ENCODE measurements at regions not wholly inside any gene's neighbourhood (a gene's known extent, or its start where the extent isn't known, plus 50 kb on each side); places are given as distances from the start of the nearest gene placed in this dataset.

DNA sequence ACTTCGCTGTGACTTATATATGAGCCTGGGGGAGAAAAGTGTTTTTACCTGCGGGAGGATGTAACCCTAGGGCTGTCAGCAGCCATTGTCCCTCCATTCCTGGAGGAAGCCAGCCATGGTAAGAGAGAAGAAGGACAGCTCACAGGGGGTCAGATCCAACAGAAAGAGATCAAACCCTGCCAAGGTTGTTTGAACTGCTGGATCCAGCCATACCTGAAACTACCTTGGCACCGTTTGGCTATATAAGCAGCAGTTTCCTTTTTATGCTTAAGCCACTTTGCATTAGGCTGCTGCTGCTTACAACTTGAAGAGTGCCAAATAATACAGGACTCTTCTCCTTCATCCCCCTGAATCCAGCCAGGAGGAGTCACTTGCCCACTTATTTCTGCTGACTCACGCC, 205.5 kb downstream of the PHETA1 start:
- no peak for TF ChIP-seq CTCF (IDR thresholded peaks at IDR 0.05; ENCODE audit: low read depth, low read length, missing input control)
- no peak for TF ChIP-seq RAD21 (IDR thresholded peaks at IDR 0.05)
- TF ChIP-seq REST (IDR thresholded peaks at IDR 0.05), result no peak
- TF ChIP-seq JUND (IDR thresholded peaks at IDR 0.05), result no peak
- TF ChIP-seq SP1 (IDR thresholded peaks at IDR 0.05), result no peak
